ENCODE measurements at regions not wholly inside any gene's neighbourhood (a gene's known extent, or its start where the extent isn't known, plus 50 kb on each side); places are given as distances from the start of the nearest gene placed in this dataset.

DNA sequence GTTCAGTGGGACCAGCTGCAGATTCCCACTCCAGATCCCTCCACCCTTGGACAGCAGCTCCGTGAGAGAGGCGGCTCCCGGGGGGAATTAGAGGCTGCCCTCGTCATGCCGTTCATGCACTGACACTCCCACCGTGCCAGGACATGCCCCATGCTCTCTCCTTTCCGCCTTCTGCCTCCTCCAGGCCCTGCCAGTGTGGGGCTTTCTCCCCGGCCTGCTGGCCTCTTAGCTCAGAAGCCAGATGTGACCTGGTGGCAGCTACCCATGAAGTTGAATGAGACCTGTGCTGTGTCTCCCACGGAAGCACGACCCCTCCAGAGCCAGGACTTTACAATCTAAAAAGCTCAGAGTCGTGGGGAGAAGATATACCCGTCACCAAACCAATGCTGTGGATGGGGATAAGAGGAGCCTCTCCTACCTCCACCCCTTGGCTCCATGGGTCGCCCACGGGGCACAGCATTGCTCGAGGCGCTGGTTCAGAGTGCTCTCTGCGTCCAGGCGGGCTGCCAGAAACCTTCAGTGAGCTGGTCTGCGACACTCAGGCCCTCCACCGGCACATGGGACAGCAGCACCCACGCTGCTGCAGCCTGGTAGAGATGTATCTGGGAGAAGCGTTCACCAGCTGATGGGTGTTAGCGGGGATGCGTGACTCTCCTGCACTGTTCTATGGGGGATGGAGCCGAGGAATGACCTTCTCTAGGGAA, 111.0 kb upstream of the GPC1 start:
- no peak for DNase-seq

DNA sequence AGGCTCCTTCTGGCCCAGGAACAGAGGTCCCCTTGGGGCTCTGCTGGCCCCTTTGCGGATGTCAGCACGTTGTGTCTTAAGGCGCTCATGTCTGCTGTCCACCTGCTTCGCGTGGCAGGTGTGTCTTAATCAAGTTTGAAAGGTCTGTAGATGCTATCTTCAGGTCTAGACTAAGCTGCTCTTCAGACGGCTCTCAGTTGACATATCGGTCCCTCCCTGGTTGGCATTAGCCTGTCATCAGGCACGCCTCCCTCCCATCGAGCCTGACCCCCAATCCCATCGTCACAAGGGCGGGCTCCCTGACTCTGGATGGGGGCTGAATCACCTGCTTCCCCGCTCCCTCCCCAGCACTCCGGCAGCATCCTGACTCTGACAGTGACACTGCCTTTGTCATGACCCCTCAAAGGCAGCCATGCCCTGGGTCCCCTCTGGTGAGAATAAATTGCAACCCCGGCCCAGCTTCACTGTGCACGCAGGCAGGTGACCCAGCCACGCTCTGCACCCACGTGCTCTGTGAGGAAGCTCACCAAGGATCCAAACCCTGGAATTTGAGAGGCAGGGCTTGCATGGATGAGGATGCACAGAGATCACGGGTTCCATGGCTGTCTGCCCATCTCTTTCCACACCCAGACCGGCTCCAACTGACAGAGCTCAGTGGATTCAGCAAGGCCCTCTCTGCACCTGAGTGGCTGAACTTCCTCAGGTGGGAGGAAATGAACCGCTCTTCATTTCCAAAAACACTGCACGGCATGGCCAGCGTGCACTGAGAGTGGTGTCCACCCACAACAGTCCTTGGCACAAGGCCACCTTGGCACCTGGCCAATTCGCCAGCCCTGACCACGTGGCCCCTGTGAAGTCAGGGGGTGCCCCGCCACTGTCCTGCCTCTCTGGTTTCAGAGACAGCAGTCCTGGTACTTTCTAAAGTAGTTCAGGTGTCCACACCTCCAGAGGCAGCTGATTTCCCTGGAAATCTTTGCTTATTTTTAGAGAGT, 110.2 kb upstream of the GPC1 start:
- peak; percentile 56 for DNase-seq

DNA sequence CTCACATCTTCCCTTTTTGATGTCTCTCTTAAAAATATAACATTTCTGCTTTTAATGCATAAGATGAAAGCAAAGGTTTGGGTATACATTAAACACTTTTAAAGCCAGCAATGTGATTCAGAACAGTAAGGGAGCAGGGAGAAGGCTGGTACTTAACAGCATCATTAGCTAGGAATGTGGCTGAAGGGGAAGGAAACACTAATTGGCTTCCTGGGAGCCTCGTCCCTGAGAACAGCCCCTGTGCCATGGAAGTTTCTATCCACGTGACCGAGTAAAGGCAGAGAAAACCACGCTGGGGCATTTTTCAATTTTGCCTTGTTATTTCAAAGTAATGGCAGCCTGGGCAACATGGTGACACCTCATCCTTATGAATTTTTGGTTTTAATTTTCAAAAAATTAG, 109.2 kb upstream of the GPC1 start:
- DNase-seq = no peak

DNA sequence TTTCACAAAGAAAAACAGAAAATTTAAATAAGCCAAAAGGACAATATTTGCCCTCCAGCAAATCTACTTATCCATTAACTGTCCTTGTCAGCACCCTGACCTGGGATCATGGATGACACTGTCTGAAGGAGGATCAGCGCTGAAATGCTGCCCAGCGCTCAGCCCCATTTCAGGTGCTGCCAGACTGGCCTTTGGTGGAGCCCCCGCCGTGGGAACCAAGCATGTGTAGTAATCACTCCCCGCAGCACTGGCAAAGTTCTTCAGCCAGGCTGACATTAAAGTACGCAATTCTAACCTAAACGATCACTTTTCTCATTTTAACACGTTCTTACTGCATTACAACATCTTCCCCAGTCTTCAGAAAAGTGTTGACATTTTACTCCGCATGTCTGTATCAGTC, 108.6 kb upstream of the GPC1 start:
- DNase-seq = no peak

DNA sequence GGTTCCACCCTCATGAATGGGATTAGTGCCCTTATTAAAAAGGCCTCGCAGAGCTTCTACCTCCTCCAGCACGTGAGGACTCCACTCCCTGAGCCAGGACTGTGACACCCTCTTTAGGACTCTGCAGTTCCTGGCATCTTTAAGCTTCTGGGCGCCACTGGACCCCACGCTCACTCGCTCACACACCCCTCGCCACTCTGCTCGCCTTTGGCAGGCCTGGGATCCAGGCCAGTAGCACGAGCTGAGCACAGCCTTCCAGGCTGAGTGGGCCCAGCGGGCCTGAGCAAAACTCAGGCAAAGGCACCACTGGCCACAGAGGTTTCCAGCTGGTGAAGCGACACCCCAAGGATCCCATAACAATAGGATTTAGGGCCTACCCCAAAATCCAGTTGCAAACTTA, 107.9 kb upstream of the GPC1 start:
- DNase-seq = no peak

DNA sequence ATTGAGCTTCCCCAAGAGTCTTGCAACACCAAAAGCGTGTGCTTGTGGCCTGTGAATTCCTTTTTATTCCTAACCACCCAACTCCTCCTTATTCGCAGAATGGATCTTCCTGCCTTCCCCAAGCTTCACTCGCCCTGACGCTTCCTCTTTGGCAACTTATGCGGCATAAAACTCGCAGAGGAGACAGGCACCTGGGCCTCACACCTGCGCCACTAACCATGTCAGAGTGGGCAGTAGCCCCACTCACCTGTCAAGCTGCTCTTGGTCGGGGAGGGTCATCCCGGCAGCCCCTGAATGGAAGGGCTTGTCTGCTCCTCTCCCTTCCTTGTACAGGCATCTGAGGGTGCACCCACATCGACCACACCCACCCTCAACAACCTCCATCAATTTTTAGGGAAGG, 106.9 kb upstream of the GPC1 start:
- no peak for DNase-seq

DNA sequence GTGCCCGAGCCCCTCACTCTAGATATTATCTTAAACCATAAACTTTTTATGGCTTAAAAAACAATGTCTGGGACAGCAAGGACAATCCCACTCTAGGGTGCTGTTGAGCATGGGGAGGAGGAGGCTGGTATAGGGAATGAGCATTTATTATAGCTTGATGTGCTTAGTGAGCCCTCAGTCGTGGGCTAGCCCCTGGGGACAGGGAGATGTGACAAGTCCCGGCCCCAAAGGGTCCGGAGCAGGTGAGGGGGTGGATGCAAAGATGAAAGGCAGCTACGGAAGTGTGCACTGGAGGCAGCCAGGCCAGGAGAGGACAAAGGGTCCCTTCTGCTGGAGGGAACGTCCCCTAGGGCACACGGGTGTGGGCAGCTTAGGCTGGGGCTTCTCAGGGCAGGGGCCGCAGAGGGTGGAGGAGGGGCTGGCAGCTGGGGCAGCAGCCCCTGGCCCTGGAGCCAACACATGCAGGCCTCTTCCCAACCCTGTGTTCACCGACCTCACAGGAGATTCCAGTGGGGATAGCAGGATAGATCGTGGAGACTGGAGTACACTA, 106.3 kb upstream of the GPC1 start:
- no peak for DNase-seq

DNA sequence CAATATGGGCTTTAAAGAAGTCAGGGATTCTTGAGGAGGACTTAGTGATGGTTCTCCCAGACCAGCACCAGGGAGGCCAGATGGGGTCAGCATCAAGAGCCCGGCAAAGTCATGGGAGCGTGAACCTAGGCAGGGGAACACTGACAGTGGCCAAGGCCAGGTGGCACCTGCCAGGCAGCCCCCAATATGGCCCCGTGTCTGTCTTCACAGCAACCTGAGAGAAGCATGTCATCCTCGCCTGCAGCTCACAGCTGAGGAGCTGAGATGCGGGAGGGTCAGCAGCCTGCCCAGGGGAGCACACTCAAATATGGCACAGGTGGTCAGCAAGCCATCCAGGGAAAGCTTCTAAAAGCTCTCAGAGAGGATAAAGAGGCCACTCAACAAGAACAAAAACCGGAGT, 105.7 kb upstream of the GPC1 start:
- DNase-seq = no peak

DNA sequence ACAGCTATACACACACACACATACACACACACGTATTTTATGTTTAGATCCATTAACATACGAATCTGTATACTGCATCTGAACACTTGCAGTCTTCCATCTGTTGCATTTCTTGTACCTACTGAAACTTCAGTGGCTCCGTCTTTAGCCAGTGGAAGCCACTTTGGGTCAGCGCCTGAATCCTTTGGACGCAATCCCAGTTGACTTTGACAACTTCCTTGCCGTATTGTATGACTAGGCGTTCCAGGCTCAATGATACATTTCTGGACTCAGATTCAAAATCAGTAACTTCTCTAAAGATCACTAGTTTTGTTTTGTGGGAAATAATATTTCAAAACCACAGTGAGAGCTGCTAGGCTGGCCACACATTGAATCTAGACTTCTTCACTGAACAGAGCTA, 101.5 kb upstream of the GPC1 start:
- no peak for DNase-seq

DNA sequence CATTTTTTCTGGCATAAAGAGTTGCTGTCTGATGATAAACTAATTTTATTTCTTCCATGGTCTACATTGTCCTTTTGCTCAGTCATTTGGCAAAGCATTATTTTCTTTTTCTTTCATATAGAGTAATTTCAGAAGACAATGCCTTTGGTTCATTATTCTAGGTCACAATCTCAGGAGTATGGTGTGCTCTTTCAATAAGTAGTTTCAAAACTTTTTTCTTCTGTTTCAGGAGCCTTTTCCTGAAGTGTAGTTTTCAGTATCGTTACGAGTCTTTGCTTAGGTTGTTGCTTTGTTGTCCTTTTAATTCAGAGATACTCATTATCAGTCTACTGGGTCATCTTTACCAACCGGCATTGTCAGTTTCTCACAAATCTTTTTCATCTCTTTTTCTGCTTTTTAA, 100.4 kb upstream of the GPC1 start:
- no peak for DNase-seq

DNA sequence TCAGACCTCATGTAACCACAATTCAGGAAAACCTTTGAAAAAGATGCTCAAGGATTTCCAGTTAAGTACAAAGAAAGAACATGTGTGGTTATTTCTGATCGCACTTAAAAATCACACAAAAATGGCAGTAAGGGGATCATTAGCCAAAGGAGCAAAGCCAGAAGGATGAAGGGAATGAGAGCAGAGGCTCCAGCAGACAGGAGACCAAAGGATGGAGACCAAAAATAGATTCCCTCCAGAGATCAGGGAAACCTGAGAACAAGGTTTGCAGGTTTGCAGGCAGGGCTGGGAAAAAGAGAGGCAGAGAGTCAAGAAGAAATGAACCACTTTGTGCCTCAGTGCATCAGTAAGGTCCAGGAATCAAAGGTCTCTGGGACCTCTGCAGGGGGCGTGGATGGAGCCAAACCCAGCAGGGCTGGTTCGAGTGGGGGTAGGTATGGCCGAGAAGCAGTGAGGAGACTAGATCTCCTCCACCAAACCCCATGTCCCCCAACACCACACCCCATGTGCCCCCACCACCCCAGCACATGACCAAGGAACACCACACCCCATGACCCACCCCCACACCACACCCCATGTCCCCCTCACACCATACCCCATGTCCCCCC, 98.5 kb upstream of the GPC1 start:
- DNase-seq = no peak

DNA sequence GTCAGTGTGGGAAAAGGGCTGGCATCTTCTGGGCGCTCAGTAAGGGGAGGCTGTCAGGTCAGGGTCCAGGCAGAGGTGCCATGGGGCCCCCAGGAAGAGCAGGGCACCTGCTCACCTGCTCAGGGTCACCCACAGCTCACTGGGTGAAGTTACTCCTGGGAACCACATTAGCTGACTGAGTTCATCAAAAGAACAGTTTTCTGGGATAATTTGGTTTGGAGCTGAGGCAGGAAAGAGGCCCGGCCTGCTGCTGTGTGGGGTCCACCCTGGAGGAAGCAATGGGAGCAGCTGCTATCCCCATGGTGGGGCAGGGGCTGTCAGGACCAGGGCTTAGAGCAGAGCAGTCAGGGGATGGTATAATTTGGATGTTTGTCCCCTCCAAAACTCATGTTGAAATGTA, 97.2 kb upstream of the GPC1 start:
- no peak for DNase-seq

DNA sequence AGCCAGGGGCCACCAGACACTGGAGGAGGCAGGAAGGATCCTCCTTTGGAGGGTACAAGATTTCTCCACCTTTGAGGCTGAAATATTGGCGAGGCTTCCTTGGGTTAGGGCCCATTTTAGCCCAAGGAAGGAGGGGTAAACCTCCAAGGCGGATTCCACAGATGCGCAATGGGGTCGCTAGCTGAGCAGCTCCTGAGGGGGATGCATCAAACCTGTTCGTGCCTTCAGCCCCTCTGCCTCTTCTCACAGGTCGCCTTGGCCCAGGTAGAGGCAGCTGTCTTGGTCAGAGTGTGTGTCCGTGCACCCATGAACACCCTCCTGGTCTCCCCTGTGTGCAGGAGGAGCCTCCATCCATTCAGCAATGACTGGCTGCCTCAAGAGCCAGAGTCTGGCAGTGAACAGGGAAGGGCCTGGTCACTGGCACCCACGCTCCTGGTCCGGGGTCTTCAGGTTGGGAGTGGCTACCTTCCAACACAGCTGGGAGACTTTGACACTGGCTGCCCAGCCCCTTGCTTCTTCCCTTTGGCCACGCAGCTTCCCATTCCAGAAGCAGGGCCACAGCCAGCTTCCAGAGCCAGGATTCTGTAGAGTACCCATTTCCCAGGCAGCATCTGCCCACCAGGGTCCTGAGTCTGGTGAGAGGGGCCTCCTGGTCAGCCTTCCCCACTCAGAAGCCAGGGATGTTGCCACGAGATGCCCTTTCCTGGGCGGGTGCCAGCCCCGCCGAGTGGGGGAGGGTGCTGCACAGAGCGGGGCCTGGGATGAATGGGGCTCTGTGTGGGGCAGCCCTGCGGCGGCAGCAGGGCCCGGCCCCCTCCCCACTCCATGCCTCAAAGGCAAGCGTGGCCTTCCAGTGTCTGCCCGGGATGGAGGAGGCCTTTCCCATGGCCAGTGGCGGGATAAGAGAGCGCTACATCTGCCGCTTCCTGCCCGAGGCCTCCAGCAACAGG, 95.8 kb upstream of the GPC1 start:
- no peak for DNase-seq

DNA sequence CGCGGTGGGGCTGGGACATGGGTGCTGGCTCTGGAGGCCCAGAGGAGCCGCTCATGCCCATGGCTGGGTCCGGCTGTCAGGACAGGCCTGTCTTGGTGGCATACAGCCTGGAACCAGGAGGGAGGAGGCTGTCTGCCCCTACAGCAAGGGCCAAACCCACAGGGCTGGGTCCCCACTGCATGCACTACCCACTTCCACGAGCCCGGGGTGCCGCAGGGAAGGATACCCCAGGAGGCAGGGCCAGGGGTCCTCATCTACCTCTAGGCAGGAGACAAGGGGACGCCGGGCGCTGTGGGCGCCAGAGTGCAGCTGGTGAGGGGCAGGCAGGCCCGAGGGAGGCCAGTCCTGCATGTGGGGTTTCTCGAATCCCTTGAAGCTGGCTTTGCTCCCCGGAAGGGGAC, 95.1 kb upstream of the GPC1 start:
- no peak for DNase-seq

DNA sequence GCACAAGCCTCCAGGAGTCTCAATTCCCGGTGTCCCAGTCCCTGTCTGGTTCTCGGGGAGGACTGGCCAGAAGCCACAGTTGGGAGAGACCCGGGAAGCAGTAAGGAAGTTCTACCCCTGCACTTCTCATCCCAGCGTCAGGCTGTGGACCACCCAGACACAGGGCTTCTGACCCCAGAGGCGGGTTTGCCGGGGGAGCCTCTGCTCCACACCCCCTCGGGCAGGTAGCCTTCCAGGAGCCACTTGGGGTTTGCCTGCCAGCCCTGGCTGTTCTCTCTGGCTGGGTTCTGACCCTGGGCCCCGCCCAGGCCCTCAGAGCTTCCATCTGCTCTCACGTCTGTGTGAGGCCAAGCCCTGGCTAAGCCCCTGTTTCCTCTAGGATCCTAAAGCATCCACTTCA, 94.4 kb upstream of the GPC1 start:
- DNase-seq = no peak

DNA sequence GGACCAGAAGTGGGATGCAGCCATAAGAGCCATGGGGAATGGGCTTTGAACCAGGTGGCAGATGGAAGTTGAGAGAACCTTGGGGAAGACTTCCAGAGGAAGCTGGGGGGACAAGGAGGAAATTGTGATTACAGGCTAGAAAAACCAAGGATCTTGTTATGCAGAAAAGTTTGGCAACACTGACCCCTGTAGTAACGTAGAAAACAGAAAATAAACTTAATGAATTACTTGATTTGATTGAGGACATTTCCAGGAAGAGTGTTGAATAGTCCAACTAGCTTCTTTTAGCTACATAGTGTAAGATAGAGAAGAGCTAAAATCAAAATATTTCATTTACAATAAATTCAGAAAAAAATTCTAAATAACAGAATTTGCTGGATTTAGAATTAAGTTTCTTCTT, 91.9 kb upstream of the GPC1 start:
- no peak for DNase-seq

DNA sequence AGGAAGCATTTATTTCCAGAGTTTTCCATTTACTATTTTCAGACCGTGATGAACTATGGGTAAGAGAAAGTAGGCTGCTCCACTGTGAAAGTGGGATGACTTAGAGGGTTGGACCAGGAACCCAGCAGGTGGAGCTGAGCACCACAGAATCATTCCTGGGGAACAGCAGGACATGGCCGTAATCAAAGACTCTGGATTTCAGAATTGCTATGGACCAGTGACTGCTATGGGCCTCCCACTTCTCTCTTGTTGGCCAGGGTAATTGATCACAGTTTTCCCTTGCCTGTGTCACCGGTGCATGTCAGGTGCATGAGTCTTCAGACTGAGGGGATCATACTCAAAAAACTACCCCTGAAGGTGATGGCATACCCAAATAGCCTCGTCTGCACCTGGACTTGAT, 90.6 kb upstream of the GPC1 start:
- no peak for DNase-seq

DNA sequence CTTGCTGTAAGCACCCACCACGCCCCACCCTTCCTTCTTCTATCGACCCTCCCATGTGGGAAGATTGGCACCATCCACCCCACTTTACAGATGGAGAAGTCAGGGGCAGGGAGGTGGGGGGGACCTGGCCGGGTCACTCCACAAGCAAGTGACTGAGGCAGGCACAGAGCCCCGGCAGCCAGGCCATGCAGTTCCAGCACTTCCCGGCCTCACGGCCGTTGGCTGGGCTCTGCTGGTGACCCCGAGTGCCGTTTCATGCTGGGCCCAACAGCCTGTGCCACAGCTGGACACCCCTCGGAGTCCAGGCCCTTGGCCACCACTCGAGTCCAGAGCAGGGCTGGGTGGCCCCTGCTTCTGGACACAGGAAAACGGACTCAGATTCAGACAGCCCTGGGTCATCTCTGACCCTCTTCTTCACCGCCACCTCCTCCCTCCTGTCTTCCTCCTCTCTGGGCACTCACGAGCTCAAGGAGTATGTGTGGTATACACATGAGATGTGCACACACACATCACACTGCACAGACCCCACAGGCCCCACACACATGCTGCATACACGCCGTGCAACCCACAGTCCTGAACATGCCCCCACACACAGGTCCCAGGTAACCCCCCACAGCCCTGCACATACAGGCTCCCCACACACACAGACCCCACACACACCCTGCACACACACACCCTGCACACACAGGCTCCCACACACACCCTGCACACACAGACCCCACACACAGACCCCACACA, 89.3 kb upstream of the GPC1 start:
- no peak for DNase-seq

DNA sequence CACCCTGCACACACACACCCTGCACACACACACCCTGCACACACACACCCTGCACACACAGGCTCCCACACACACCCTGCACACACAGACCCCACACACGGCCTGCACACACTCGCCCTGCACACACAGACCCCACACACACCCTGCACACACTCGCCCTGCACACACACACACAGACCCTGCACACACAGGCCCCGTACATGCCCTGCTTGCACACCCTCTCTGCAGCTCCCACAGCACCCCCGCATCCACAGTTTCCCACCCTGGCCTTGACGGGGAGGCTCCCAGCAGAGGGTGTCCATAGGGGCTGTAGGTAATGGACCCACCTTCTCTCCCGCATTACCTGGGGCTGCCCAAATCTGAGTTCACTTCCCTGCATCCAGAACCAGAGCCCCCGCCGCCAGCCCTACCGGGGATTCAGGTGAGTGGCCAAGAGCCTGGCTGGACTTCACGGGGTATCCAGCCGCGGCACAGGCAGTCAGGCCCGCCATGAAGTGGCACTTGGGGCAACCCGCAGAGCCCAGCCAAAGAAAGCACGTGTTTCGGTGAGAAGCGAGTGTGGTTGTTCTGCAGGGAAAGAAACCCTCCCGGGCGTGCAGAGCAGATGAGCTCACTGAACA, 88.6 kb upstream of the GPC1 start:
- DNase-seq = no peak

DNA sequence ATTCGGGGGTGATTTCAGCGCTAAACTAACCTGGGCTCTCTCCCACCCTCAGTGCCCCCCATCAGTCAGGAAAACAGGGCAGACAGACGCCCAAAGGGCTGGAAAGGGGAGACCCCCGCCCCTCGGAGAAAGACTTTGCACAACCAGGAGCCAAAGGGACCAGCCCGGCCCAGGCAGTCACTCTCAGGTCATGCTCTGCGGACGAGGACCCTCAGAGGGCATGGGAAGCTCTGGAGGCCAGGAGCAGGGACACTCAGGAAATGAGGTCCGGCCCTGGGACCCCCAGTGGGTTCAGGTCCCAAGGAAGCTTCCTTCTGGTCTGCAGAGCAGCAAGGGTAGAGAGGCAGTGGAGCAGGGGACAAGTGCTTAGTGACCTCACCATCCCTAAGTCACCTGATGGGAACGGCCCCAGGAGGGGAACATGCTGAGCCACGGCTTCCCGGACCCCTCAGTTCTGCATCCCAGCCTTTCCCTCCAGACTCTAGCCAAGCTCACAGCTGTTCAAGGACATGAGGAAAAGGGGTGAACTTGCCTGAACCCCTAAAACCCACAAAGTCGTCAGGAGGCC, 88.0 kb upstream of the GPC1 start:
- DNase-seq = no peak

DNA sequence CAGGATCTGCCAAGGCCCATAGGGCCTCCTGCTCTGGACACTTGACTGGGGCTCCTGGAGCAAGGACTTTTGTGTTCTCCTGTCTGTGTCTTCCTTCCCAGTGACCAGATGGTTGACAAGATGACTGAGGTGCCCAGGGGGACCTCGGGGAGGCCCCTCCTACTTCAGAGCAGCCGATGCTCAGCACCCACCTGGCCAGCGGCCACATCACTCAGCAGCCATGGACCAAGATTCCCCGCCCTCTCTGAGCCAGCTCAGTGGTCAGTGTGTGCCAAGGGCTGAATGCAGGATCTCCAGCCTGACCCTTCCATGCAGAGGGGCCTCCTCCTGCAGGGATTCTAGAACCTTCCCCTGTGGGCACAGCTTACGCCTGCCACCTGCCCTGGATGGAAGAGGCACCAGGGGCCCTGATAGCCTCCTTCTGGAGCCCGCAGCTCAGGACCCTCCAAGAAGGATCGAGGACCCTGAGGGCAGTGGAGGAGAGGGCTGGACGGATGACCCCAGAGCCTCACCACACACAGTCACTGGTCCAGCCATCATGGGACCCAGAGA, 87.4 kb upstream of the GPC1 start:
- DNase-seq = no peak

All from NCI-H2029 (cell line).